HG03565 (cell line): ENCODE measurements at regions not wholly inside any gene's neighbourhood (a gene's known extent, or its start where the extent isn't known, plus 50 kb on each side); places are given as distances from the start of the nearest gene placed in this dataset.

Source experiments
- ATAC-seq: cut with Tn5 transposase; IDR thresholded peaks from one replicate; pipeline ENCODE4 v1.9.1; 2021; ENCODE audit warnings: mild to moderate bottlenecking, moderate library complexity; ENCODE audit not compliant: unreplicated experiment

DNA sequence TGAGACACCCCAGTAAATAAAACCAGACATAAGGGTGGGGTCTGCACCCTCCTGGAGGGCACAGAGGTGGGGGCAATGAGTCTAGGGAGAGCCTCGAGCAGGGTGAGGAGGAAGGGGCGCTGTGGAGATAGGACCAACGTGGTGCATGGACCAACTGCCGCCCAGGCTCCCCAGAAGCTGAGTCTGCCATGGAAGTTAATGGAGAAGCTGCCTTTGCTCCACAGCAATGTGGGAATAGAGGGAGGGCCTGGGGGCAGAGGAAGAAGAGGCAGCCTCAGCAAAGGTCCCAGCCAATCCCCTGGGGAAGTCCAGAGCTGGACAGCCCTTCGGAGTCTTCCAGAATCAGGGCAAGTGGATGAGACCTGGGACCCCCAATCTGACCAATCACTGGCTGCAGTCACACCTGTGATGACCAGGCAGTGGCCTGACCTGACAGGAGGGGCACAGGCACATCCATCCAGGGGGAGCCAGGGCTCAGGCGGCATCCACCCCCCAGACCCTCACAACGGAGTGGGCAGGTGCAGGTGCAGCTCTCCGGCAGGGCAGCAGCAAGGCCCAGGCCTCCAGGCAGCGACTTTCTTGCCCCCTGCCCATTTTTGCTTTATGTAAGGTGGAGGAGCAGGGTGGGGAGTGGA lies 242.2 kb upstream of the PPP2R2D start:
- ATAC-seq, result no peak

DNA sequence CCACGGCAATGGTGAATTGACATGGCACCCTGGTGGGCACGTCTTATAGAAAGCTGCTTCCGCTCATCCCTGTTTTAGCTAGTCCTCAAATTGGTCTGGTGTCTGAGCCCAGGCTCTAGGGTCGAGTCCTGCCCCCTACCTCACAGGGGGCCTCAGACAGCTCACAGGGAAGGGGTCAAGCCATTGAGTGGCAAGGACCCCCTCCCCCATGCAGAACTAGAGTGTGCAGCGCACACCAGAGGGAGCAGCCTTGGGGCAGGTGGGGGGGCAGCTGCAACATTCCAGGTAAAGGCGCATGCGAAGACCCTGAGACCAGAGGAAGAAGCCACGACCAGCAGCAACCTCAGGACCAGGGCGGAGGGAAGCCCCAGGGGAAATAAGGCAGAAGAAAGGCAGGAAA lies 240.4 kb upstream of the PPP2R2D start:
- ATAC-seq, result no peak

DNA sequence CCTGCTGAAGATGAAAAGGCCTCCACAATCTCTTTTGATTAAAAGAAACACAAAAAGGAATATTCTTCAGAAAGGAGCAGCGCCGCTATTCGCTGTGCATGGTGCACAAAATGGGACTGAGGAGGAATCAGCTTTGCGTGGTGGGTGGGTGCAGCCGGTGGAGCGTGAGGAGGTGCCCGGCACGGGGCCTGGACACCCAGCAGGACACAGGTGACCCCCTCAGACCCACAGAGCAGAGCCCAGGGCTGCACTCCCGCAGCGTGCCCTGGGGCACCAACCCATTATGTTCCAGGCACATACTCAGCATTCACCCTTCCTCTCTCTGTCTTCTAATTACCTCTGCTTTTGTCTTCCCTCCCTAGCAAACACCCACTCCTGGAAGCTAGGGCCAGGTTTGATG lies 238.0 kb upstream of the PPP2R2D start:
- ATAC-seq, result no peak

DNA sequence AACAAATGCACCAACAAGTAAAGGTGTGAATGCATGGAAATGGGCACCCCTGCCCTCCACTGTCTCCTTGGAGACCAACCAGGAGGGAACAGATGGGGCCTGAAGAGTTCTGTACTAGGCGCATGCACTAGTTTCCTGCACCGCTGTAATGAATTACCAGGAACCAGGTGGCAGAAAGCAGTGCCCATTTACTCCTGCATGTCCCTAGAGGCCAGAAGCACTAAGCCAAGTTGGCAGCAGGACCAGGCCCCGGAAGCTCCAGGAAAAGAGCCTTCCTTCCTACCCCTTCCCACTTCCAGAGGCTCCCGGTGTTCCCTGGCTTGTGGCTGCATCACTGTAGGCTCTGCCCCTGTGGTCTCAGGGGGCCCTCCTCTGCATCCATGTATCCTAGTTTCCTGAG lies 237.5 kb upstream of the PPP2R2D start:
- no peak for ATAC-seq

DNA sequence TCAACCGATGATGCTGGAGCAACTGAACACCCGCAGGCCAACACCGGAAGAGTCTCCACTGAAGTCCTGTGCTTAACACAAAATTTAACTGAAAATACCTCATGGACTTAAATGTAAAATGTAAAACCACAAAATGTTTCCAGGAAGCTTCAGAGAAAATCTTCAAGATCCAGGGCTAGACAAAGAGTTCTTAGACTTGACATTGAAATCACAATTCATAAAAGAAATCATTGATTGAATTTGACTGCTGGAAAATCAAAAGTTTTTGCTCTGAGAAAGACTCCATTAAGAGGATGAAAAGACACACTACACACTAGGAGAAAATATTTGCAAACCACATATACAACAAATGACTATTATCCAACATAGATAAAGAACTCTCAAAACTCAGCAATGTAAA lies 234.7 kb upstream of the PPP2R2D start:
- ATAC-seq, result no peak

DNA sequence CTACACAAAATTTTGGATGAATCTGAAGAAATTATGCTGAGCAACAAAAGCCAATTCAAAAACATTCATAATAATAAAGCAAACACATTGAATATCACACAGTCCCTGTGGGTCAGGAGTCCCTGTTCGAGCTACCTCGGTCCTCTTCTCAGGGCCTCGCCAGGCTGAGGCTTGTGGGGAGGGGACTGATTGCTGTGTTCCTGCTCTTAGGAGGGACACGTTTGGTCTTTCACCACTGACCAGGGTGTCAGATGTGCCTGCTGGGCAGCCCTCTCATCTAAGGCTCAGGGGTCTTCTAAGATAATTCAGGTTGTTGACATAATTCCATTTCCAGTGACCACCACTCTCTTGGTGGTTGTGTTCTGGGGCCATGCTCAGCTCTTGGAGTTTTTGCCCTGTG lies 233.8 kb upstream of the PPP2R2D start:
- ATAC-seq, result no peak

DNA sequence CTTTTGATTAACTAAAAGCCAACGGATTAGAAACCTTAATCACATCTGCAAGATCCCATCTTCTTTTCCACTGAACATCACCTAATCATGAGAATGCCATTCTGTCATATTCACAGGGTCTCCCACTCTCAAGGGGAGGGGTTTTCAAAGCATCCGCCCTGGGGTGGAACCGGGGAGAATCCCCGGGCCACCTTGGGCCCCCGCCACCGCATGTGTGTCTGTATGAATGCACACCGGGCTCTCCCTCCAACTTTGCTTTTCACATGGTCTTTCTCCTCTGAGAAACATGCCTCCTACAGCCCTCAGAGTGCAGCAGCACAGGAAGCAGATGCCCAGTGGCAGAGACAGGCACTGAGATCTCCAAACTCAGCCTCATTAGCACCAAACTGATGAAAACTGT lies 233.2 kb upstream of the PPP2R2D start:
- no peak for ATAC-seq

DNA sequence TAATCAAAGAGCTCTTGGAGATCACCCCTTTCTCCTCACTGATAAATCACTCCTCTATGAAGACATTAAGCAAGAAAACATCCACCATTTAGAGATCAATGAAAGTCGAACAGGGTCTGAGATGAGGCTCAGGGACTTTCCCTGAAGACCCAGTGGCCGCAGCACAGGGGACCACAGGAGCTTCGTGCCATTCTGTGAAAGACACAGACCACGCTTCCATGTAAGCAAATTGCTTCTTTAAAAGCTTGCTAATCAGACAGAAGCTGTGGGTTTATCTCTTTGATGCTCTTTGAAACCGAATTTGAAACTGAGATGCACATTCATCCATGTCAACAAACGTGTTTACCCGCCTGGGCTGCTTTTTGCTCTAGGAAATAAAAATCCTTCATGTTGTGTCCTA lies 231.9 kb upstream of the PPP2R2D start:
- no peak for ATAC-seq

DNA sequence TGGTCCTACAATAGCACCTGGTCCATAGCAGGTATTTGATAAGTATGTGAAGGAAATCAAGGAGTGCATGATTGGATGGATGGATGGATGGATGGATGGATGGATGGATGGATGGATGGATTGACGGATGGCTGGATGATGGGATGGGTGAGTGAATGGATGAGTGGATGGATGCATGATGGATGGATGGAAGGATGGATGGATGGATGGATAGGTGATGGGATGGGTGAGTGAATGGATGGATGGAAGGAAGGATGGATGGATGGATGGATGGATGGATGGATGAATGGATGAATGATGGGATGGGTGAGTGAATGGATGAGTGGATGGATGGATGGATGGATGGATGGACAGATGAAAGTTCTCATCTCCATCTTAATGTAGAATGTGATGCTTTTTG lies 231.0 kb upstream of the PPP2R2D start:
- no peak for ATAC-seq

DNA sequence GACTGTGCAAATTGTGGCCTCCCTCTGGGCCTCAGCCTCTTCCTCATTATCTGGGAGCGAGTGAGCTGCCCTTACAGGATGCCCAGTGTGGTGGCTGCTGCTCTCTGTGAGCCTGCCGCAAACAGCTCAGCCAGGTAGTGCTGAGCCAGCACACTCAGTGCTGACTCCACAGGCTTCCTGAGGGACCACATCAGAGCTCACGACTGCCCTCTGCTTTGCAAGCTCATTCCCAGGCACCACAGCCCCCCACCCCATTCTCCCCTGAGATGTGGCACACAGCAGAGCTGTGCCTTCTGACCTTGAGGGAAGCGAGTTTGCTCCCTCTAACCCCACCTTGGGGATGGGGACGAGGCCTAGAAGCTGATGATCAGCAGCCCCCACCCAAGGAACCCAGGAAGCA lies 230.5 kb upstream of the PPP2R2D start:
- no peak for ATAC-seq

DNA sequence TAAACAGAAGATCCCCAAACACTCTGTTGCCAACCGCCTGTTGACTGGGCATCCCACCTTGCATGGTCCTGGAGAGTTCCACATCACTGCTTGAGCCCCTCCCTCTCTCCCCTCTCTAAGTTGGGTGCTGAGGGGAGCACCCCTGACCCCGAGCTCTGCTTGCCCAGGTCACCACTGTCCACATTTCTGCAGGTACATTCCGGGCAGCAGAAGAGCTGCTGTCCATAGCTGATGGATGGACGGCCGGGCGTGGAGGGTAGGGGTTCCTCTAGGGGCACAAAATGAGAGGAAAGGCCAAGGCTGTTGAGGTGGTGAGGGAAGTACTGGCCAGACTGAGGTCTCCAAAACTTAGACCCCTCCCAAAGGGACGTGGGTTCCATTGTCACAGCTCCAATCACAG lies 227.4 kb upstream of the PPP2R2D start:
- ATAC-seq, result no peak

DNA sequence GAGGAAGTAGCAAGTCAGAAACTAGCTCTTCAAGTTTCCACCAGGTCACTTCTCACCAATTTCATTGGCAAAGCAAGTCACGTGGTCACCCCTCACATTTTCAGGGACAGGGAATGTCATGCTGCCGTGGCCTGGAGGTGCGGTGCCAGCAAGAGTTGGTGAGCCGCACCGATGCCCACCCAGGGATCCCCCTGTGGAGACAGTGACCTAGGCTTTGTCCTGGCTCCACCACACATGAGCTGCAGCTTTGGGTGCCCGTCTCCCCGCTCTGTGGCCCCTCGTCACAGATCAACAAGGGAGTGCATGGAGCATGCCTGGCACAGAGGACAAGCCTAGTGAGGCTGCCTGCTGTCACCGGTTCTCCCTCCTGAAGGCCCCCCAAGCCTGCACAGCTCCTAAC lies 226.7 kb upstream of the PPP2R2D start:
- ATAC-seq, result no peak

DNA sequence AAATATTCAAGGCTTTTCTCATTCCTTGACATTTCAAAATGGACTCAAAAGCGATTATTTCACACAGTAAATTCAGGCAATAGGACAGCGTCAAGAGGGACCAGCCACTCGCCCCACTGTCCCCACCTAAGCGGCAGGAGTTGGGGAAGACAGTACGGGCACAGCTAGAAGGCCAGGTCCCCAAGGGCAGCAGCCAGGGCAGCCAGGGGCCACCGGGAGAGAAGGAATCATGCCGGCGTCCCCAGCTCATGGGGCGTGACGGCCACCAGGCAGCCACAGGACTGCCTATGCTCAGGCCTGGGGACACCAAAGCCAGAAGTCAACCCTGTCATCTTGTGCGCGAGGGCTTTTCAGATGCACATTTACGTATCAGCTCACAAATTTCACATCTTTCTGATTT lies 225.7 kb upstream of the PPP2R2D start:
- no peak for ATAC-seq

DNA sequence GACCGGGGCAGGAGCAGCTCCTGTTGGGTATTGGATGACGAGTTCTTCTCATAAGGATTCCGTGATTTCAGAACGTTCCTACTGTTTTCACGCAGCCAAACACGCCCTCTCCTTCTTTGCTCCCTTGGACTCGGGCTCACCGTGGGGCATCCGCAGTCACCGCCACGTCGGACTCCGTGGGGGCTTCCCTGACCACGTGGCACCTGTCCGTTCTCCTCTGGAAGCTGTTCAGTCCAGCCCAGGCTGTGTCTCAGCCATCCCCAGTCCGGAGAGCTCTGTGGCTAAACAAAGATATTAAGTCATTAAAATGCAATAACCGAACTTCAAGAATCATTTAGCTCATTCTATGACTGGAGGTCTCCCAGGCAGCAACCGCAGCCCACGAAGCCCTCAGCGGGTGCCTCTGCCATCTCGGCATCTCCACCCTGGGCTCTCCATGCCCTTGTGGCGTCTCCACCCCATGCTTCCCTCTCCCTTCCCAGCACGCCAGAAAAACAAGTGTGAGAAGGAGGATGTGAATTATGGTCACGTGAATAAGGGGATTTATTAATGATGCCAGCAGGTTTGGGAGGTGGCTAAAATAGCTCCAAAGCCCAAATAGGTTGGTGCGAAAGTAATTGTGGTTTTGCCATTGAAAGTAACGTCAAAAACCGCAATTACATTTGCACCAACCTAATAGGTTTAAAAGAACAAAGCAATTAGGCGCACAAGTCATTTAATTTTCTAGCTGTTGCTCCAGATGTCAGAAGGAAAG lies 224.6 kb upstream of the PPP2R2D start:
- ATAC-seq, result no peak

DNA sequence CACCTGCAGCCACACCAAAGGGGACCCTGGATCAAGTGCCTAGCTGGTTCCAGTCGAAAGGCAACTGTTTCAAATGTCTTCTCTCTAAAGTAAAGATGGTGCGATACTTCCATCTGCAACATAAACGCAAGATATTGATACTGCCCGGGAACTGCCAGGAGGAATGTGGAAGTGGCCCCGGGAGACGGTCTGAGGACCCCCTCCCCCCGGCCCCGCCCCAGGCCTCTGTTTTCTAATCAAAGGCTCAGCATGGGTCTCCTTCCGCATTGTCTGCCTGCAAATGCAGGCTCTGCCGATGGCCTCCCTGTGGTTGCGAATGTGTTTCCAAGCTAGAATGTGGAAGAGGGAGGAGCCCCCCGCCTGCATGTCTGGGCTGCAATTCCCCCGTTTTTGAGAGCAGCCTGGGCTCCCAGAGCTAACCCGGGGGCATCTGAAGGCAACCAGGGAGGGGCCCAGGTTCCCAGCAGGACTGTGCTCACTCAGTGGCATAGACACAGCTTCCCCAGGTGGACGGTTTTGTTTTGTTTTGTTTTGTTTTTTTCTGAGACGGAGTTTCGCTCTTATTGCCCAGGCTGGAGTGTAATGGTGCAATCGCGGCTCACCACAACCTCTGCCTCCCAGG lies 223.9 kb upstream of the PPP2R2D start:
- no peak for ATAC-seq

DNA sequence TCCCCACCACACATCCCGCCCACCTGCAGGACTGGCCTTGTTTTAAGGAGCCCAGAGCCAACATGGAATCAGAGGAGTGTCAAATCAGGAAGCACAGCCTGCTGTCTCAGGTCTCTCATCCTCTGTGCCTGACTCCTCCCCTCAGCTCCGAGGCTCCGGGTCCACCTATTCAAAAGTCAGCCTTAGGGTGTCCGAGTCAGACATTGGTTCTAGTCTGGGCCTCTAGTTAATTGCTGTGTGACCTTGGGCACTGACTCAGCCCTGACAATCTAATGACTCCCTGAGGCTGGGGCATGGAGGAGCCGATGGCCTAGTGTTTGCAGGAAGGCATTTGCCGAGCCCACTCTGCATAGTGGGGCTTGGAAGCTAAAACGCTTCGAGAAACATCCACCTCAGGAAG lies 223.1 kb upstream of the PPP2R2D start:
- ATAC-seq, result no peak

DNA sequence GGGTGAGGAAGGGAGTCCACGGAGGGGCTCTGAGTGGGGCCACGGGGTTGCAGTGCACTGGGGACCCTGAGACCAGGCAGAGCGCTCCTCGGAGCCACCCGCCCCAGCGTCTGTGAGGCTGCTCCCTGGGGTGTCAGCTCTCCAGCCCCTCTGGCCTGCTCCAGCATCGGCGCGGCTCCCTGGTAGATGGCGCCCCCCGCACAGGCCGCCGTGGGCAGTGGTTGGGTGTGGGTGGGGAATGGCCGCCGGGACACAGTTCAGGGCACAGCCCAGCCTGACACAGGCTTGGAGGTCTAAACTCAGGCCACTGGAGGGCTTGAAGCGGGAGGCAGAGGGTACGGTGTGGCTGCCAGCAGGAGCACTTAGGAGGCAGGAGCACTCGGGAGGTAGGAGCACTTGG lies 222.6 kb upstream of the PPP2R2D start:
- ATAC-seq, result no peak

DNA sequence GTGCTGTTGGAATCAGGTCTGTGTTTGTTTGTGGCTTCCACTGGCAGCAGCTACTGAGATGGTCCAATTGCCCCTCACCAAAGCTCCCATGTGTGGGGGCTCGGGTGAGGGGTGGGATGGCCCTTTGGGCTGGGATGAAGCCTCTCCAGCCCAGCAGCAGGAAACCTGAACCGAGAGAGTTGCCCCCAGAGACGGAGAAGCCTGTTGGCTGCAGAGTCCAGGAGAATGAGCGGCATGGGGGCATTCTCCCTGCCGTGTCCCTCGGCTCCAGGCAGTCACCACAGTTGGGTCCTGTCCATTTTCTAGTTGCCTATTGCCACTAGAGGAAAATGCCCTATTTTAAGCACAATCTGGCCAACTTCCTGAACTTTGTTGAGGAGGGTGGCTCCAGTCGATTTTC lies 222.2 kb upstream of the PPP2R2D start:
- ATAC-seq, result no peak

DNA sequence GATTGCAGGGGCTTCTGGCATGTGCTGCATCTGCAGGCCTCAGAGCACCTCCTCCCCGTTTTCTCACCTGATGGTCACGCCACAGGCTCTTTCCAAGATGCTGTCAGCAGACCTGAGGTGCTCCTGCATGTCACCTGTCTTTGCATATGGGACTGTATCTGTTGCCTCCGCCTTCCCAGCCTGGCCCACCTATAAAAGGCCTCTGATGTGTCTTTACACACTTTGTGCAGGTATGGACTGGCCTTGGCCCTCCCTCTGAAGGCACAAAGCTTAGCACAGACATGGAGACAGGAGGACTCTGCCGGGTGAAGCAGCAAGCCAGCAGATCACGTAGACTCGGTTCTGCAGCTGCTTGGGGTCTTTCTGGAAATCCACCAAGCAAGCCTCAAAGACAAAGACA lies 220.9 kb upstream of the PPP2R2D start:
- no peak for ATAC-seq

DNA sequence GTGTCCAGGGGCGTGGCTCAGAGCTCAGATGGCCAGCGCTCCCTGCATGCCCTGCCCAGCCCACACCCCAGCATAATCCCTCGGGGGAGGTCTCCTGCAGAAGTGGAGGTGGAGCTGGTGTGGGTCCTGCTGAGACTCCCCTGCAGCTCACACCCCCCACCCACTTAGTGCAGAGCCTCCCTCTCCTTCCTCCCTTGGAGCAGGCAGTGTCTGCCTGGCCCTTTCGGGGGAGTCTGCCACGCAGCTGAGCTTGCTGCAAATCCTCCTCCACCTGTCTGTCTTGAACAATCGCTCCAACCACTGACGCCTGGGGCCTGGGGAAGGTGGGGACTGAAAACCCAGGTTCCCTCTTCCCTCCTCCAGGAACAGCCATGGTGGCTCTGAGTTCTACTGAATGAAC lies 219.7 kb upstream of the PPP2R2D start:
- ATAC-seq, result no peak

DNA sequence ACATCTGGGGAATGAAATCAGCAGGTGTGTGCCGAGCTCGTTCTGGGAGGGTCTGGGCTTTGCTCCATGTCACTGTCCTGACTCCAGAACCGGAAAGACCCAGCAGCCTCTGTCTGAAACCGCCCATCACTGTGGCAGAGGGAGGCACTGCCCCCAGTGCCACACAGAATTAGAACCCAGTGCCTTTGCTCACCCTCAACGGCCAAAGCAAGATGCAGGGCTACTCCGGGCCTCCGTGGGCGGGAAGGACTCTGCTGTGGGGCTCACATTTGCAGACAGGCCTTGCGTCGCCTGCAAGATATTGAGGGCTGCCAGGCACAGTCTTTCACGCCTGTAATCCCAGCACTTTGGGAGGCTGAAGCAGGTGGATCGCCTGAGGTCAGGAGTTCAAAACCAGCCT lies 219.2 kb upstream of the PPP2R2D start:
- no peak for ATAC-seq

DNA sequence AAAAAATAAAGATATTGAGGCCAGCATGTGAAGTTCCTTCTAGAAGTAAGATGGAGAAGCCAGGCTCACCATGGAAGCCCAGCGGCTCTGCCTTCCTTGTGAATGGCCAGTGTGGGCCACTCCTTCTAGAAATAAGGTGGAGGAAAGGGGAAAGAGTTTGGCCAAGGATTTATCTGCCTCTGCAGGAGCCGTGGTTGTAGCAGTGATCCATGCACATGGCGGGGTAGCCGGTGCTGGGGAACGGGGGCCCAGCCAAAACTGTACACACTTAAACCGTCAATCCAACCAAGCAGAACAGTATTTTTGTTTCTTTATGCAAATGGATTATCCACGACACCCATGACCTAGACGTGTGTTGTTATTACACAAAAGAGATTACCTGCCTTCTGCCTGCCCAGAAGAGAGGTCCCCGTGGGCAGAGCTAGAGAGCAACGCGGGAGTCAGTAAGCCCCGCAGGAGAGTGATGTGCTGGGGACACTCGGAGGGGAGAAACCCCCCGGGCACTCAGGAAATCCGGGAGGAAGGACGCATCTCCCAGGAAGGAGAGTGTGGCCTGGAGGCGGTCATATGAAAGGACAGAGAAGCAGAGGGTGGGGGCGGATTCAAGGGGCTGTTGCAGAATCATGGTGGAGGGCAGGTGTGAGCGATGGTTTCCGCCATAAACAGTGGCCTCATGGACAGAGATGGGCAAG lies 218.4 kb upstream of the PPP2R2D start:
- ATAC-seq, result no peak
